NCI-H1417 treated with DMSO at 0.1 percent for 48 hours (cell line): ENCODE measurements at regions not wholly inside any gene's neighbourhood (a gene's known extent, or its start where the extent isn't known, plus 50 kb on each side); places are given as distances from the start of the nearest gene placed in this dataset.

Source experiments
- DNase-seq: peaks from one replicate; lab custom pipeline; 2025; lab: John Stamatoyannopoulos, UW

DNA sequence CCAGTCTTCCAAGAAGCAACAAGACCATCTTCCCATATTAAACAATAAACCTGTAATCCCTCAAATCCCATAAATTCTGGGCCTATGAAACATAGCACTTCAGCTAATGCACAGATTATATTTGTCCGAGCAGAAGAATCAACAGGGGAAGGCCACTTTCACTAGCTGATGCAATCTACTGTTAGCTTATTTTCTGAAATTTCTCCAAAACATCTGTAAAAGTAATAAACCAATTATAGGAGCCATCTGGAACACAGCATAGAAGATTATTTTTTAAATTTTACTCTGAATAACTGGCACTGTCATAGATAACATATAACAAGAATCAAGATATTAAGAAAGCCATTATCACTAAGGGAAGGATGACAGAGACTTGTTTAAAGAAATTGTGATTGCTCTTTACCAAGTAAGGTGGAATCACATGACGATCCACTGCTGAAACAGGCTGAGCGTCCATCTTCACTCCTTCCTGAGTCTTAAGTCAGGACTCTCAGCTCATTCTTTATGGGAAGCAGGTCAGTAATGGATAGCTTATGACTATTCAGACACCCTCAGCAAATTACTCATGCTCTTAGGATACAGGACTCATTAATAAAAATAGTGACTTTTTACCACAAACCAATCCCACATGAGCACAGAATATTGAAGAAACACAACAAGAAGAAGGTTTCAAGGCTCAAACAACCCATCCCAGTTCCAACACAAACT, 719.5 kb downstream of the XPNPEP1 start:
- DNase-seq: no peak

- DNase-seq: no peak
These were observed 721.2 kb downstream of the XPNPEP1 start for GRCh38 chr10:109202111-109202510.

- no peak for DNase-seq
These were observed 722.7 kb downstream of the XPNPEP1 start for GRCh38 chr10:109200646-109201045.

DNA sequence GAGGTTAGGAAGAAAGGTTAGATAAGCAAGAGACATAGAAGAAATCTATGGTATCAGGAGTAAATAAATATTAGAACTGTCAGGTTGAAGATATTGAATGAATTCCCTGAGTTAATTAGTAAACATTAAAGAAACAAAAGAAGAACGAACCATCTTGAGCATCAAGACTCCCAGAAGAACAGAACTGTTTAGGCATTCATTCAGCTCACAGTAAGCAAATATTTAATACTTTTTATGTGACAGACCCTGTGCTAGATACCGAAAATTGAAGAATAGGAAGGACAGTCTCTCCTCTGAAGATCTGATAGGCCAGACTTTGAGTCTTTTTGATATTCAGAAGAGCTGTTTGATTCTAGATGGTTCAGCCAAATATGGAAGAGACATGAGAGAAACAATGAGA, 731.5 kb downstream of the XPNPEP1 start:
- DNase-seq: no peak

DNA sequence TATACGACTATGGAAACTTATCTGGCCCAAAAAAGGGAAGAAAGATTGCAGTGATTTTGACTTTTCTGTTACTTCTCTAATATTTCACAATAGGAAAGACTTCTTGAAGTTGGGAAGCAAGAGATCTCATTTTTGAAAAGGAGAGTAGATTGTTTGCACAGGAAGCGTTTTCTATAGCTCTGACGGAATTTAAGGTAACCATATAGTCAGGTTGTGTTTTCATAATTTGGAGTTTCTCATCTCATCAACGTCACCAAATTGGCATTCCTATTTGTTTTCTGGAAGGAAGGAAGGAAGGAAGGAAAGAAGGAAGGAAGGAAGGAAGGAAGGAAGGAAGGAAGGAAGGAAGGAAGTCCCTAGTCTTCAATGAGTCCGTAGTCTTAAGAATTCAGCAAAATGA, 732.0 kb downstream of the XPNPEP1 start:
- DNase-seq: no peak

GRCh38 chr10:109187677-109188076, 735.6 kb downstream of the XPNPEP1 start:
- DNase-seq: no peak

- DNase-seq: no peak
These were observed 739.9 kb downstream of the XPNPEP1 start for GRCh38 chr10:109183366-109183765.

- DNase-seq: no peak
These were observed 744.7 kb downstream of the XPNPEP1 start for GRCh38 chr10:109178591-109178990.

GRCh38 chr10:109174526-109174925, 748.8 kb downstream of the XPNPEP1 start:
- DNase-seq: no peak

DNA sequence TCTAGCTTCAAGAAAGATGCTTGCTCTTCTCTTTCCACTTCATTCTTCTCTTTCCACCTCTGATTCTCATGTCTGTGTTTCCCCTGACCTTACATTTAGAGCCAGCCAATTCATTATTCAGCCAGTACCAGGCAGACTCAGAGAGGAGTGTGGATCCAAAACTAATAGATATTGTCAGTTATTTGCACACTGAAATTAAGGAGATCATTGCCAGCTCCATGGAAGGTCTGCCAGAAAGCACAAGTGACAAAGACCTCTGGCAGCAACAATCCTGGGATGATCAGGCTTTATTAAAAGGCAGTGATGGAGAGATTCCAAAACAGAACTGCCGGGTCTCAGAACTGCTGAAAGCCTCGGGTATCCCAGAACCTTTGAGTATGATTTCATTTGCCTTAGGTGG, 749.4 kb downstream of the XPNPEP1 start:
- no peak for DNase-seq

DNA sequence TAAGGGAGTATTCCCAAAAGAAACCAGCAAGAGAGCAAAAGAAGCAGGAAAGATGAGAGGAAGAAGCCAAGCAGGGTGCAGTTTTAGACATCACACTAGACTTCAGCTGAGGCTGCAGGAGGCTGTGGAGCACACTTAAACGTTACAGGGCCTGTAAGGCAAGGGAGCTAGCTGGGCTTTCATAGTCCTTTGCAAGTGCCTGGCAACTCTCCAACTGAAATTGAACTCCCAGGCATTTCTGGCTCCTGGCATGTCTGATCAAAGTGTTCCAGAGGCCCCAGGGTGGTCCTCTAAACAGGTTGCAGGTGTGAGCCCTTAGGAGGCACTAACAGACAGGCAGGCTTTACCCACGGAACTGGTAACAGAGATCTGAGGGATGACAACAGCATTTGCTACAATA, 750.2 kb downstream of the XPNPEP1 start:
- no peak for DNase-seq

- DNase-seq: no peak
These were observed 756.4 kb downstream of the XPNPEP1 start for GRCh38 chr10:109166935-109167334.

DNA sequence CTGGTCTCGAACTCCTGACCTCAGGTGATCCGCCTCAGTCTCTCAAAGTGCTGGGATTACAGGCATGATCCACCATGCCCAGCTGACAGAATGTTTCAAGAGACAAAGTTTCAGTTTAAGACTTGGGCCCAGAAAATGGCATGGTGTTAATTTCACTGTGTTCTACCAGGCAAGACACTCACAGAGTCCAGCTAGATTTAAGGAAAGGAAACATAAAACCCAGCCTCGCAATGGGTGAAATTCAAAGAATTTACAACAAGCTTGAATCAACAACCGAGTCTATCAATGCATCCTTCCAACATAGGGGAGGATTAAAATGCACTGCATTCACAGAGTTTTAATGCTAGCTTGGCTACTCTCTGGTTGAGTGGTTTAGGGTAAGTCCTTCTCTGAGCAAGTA, 764.0 kb downstream of the XPNPEP1 start:
- no peak for DNase-seq

DNA sequence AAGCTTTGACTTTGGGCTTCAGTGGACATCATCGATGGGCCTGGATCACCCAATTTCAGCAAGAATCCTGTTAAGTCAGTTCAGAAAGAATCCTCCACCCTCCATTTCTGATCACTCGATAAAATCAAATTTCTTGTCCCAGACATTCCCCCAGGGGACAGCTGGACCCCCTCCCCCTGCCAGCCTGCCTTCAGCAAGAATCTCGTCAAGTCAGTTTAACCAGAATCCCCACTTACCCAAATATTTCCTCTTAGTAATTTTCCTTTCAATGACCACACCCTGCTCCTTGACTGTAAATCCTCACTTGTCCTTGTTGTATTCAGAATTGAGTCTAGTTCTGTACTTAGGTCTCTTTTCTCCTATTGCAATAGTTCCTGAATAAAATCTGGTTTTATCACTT, 766.9 kb downstream of the XPNPEP1 start:
- DNase-seq: no peak

DNA sequence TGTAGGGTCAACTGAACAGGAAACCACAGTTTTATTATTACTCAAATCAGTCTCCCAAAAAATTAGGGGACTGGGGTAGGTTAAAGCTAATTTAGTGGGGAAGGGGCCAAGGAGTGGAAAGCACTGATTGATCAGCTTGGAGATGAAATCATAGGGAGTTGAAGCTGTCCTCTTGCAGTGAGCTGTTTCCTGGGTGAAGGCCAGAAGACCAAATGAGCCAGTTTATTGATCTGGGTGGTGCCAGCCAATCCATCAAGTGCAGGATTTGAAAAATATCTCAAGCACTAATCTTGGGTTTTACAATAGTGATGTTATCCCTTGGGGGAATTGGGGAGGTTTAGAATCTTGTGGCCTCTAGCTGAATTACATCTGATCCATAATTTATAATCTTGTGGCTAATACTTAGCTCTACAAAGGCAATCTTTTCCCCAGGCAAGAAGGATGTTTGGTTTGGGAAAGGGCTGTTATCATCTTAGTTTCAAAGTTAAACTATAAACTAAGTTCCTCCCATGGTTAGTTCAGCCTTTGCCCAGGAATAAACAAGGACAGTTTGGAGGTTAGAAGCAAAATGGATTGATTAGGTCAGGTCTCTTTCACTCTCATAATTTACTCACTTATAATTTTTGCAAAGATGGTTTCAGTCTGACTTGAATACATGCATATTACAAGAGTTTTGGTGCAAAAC, 773.5 kb downstream of the XPNPEP1 start:
- DNase-seq: no peak

GRCh38 chr10:109127363-109127762, 795.9 kb downstream of the XPNPEP1 start:
- no peak for DNase-seq

DNA sequence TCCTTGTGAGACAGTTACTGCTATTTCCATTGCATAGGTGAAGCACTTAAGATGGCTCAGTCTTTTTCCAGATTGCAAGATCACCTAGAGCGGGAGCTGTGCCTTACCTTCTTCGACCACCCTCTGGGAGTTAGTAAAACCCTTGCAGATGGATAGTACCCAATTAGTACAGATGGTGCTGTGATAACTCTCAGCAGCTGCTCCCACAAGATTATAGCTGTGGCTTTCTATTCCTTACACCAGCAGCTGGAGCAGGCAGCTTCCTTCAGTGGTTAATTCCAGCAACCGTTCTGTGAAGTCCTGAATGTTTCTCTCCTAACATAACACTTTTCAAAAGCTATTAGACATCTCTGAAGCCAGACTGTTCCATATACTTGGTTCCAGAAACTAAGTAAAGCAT, 796.8 kb downstream of the XPNPEP1 start:
- DNase-seq: no peak

- DNase-seq: no peak
These were observed 797.3 kb downstream of the XPNPEP1 start for GRCh38 chr10:109126016-109126415.

DNA sequence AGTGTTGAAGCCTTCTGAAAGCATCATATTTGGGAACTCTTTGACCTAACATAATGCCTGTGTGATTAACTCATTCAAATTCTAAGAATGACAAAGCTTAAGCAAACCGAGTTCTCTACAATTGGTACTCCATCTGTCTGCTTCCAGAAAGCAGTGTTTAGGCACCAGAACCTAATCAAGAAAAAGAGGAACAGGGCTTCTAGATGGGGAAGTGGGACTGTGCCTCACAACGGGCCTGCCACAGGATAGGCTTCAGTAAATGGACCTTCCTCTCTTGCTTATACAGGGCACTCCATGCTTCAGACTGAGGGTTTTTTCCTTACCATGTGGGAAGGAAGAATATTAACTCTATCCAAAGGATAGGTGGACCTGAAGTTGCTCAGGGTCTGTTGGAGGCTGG, 808.1 kb downstream of the XPNPEP1 start:
- DNase-seq: no peak

DNA sequence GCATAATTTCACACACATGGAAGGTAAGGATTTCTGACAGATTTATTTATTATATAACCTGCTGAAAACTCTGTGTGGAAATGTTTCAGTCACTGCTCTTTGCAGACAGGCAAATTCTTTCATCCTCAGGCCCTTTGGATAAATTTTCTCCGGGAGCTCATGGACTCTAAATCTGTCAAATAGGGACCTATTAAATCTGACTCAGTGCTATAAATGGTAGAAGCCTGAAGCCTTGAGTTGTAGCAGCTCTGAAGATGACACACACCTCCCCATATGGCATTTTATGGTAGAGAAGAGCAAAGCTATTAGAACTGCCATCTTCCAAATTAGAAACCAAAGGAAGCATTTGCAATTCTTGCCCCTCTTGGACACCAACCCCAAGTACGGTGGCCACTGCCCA, 808.7 kb downstream of the XPNPEP1 start:
- no peak for DNase-seq

DNA sequence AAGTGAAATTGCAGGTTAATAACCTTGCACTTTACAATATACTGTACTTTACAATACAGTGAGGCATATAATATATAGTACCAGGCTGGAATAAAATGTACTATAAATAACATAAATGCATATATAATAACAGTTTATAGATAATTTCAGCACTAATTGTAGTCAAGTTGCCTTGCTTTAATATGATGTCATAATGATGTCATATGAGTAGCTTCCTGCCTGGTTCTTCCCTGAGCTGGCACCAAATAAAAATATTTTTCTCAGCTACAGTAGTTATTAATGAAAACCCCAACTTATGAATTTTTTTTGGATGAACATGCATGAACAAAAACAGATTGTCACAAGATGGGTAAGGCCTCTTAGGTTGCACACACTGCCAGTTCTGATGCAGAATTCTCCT, 816.7 kb downstream of the XPNPEP1 start:
- DNase-seq: no peak

DNA sequence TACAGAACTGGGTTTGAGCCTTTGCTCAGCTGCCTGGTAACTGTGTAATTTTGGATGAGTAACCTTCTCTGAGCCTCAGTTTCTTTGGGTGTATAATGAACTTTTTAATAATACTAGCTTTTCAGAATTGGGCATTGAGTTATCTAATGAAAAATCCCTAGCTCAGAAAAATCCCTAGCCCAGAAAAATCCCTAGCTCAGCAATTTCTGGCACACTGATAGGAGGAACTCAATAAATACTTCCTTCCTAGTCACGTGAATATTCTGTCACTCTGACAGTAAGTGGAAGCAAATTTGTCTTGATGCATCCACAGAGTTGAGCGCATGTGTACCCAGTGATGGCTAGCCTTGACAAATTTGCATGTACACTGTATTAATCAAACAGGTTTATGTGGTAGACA, 817.6 kb downstream of the XPNPEP1 start:
- DNase-seq: no peak

DNA sequence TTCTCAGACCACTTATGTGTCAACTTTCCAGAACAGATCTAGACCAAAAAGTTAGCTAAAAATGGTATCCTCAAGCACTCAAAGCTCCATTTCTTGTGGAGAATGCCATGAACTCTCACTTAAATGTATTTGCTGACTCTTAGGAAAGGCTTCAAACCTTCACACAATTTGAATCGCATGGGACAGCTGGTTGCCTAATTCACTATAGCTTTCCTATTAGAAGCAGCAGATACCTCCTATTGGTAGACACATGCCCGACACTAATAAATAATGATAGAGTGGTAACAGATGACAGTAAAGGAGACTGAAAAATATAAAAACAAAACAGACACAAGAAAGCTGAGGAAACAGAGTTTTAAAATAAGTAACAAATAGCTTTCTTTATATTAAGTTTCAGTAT, 818.5 kb downstream of the XPNPEP1 start:
- DNase-seq: no peak

- DNase-seq: no peak
These were observed 820.0 kb downstream of the XPNPEP1 start for GRCh38 chr10:109103278-109103677.
